ENCODE measurements at regions not wholly inside any gene's neighbourhood (a gene's known extent, or its start where the extent isn't known, plus 50 kb on each side); places are given as distances from the start of the nearest gene placed in this dataset.

DNA sequence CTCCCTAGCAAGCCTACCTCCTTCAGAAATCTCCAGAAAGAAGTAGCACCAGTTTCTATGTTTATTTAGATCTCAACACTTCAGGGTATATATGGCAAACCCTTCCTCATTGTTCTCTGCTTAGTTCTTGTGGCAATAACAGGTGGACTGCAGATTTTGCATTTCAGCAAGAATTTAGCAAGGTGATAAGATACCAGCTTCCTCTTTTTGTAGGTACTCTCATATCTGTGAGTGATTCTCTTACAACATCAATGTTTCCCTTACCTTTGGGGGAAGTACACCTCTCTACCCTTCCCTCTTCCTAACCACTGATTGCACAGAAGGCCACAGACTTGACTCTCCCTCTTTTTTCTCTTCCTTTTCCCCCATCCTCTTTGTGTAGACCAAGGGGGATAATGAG, 230.9 kb upstream of the SESN3 start:
- no peak overlapping the region for H3K27ac ChIP-seq
- TF ChIP-seq, protein P1, sequence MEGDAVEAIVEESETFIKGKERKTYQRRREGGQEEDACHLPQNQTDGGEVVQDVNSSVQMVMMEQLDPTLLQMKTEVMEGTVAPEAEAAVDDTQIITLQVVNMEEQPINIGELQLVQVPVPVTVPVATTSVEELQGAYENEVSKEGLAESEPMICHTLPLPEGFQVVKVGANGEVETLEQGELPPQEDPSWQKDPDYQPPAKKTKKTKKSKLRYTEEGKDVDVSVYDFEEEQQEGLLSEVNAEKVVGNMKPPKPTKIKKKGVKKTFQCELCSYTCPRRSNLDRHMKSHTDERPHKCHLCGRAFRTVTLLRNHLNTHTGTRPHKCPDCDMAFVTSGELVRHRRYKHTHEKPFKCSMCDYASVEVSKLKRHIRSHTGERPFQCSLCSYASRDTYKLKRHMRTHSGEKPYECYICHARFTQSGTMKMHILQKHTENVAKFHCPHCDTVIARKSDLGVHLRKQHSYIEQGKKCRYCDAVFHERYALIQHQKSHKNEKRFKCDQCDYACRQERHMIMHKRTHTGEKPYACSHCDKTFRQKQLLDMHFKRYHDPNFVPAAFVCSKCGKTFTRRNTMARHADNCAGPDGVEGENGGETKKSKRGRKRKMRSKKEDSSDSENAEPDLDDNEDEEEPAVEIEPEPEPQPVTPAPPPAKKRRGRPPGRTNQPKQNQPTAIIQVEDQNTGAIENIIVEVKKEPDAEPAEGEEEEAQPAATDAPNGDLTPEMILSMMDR (conservative IDR thresholded peaks at IDR 0.05), result no peak

DNA sequence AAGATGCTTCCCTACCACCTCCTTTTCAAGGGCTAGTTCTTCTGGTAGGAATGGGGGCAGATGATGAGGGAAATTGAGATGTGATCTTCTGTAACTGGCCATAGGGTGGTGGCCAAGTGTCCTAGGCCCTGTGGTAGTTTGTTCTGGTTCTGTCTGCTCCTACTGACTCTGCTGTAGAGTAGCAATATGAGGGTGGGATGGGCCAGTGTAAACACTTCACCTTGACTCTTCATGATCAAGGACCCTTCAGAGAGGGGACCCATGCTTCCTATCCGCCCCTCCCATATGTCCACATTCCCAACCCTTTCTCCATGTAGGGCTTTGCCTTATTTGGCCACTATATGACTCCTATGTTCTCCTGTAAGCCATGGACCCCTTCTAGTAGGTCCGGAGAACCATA, 230.3 kb upstream of the SESN3 start:
- TF ChIP-seq, protein P1 (conservative IDR thresholded peaks at IDR 0.05), result no peak
- no peak overlapping the region for H3K27ac ChIP-seq

DNA sequence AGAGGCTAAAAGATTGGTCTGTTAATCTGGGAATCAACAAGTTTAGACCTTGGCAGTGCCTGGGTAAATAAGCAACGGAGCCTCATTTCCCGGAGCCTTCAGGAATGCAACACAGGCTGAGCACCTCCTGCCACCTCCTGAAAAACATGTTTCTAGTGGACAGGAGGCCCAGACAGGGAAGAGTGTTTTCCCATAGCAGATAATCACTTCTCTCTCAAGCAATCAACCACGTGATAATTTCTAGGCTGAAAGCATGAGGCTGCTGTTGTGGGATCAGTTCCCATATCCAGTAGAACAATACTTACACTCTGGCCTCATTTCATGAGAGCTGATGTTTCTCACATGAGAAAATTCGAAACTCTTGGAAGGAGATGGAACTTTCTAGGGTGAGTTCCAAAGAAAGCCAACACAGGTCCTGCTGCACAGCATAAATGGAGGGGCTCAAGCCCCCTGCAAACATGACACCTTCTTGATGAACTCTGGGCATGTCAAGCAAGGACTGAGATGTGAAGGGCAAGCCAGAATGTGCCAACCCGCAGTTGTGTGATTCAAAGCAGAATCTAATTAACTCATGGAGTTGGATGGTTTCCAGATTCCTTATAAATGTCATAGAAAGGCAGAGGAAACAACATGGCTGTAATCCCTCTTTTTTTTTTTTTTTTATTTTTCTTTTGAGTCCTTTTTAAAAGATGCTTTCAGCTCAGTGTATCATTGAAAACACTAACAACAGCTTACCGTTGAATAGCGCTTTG, 228.5 kb upstream of the SESN3 start:
- peak overlapping the region; percentile 16; the same call in 1 of the 2 replicates for H3K27ac ChIP-seq
- TF ChIP-seq, protein P1 (conservative IDR thresholded peaks at IDR 0.05), result no peak

DNA sequence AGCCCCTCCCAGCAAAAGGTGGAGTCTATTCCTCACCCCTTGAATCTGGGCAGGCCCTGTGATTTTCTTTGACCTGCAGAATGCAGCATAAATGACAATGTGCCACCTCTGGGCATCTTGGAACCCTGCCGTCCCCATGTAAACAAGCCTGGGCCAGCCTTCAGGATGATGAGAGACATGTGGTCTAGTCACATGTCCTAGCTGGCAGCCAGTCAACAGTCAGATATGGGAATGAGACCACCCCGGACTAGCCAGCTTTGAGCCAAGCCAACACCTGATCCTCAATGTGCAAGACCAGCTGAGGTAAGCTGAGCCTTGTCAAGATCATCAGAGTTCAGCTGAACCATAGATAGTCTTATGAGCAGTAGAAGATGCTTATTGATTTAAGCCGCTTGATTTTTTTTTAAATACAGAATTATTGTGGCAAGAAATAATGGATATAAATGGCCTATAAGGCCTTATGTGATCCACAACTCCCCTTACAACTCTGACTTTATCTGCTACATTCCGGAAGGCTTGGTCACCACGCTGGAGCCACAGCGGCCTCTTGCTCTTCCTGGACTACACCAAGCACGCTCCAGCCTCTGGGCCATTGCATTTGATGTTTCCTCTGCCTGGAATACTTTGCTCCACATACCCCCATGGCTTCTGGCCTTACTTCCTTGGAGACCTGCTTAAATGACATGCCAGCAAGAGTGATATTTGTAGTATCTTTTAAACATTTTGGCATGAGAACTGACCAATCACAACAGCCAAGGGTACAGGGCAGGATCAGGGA, 225.9 kb upstream of the SESN3 start:
- TF ChIP-seq, protein P1 (conservative IDR thresholded peaks at IDR 0.05), result no peak
- no peak overlapping the region for H3K27ac ChIP-seq

- TF ChIP-seq, protein P1 (conservative IDR thresholded peaks at IDR 0.05), result no peak
- H3K27ac ChIP-seq, result no peak overlapping the region
These were observed 224.4 kb upstream of the SESN3 start for GRCh38 chr11:95455228-95455970.

DNA sequence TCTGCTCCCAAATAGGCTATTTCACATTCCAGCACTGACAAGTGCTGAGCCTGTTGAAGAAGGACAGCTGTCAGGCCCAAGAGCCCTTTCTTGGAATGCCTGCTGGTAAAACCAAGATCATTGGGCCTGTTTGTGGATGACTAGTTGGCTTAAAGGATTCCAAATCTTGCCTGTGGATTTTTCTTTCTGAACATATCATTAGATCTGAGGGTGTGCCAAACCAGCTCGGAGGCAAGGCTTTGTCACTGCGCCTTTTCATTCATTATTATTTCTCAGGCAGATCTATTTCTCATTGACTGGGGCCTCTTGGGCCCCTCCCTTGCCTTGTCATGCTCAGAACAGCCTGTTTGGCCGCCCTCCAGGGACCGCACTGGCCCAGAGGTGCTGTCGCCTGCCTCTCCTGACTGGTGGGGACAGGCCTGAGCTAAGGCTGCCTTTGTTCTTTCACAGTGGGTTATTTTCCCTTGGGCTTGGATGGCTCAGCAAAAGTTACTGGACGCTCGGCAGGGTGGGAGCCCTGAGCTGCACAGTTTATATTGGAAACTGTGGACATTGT, 222.7 kb upstream of the SESN3 start:
- TF ChIP-seq, protein P1 (conservative IDR thresholded peaks at IDR 0.05), result no peak
- no peak overlapping the region for H3K27ac ChIP-seq

DNA sequence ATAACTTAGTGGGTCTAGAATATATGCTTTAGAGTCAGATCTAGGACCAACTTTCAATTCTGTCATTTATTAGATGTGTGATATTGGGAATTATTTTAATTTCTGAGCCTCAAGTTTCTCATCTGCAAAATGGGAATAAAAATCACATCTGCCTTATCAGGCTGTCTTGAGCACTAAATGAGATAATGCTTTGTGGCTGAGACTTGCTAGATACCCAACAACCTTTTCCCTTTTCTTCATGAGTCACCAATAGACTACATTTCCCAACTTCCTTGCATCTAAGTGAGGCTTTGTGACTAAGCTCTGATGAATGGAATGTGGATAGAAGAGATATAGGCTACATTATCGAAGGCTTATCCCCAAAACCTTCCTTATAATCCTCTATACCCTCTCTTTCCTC, 220.7 kb upstream of the SESN3 start:
- no peak overlapping the region for H3K27ac ChIP-seq
- TF ChIP-seq, protein P1 (conservative IDR thresholded peaks at IDR 0.05), result no peak

All from VCaP (cell line).